CD14-positive monocyte (primary cell): ENCODE measurements at regions not wholly inside any gene's neighbourhood (a gene's known extent, or its start where the extent isn't known, plus 50 kb on each side); places are given as distances from the start of the nearest gene placed in this dataset.

Experiments used
- DNase-seq, 3 donors: peaks; one replicate each; pipeline ENCODE4 v3.0.0-alpha.2; 2011 to 2022
- H2AFZ ChIP-seq: 2 replicates; pipeline ENCODE4 v1.6.0; 2012; ENCODE audit warnings: mild to moderate bottlenecking, low read depth, low read length, inconsistent platforms; ENCODE audit not compliant: insufficient read depth, poor library complexity, severe bottlenecking
- H3K27ac ChIP-seq, 2 donors: 1 replicate in 1 of 2; 2 replicates in 1 of 2; pipeline ENCODE4 v1.5.1; 2012 to 2013; ENCODE audit warnings: low read length in 2 of 2, control low read depth in 1 of 2, inconsistent platforms in 1 of 2, low read depth in 1 of 2, mild to moderate bottlenecking in 1 of 2
- H3K27me3 ChIP-seq, 2 donors: one replicate each; pipeline versions ENCODE4 v1.6.0 to v1.6.1; 2011 to 2013; ENCODE audit warnings: low read length in 2 of 2; ENCODE audit not compliant: control insufficient read depth in 2 of 2, insufficient read depth in 2 of 2
- H3K36me3 ChIP-seq, 2 donors: replicated peaks in 1 of 2; 1 replicate in 1 of 2; 2 replicates in 1 of 2; pipeline versions ENCODE4 v1.5.1 to v1.6.1; 2012 to 2013; ENCODE audit warnings: low read length in 2 of 2, control low read depth in 1 of 2, inconsistent platforms in 1 of 2, mild to moderate bottlenecking in 1 of 2; ENCODE audit not compliant: insufficient read depth in 2 of 2, control insufficient read depth in 1 of 2
- H3K4me1 ChIP-seq, 2 donors: 1 replicate in 1 of 2; 2 replicates in 1 of 2; pipeline versions ENCODE4 v1.5.1 to v1.6.1; 2012 to 2013; ENCODE audit warnings: low read length in 2 of 2, control low read depth in 1 of 2, inconsistent platforms in 1 of 2, mild to moderate bottlenecking in 1 of 2, moderate library complexity in 1 of 2; ENCODE audit not compliant: insufficient read depth in 2 of 2, control insufficient read depth in 1 of 2
- H3K4me2 ChIP-seq: replicated peaks from 2 replicates; pipeline ENCODE3; 2012; ENCODE audit warnings: low read length, moderate library complexity, mild to moderate bottlenecking; ENCODE audit not compliant: poor library complexity, severe bottlenecking; ENCODE audit errors: extremely low read depth
- H3K4me3 ChIP-seq, 3 experiments: fragments of 200-600 bp in 1 of 3; sonication (generic) in 1 of 3; replicated peaks in 1 of 3; 1 replicate in 2 of 3; 2 replicates in 1 of 3; pipeline ENCODE4 v1.5.1; 2011 to 2013; ENCODE audit warnings: low read length in 3 of 3, mild to moderate bottlenecking in 3 of 3, control low read depth in 2 of 3, low read depth in 2 of 3, inconsistent platforms in 1 of 3, moderate library complexity in 1 of 3
- H3K79me2 ChIP-seq: 2 replicates; pipeline ENCODE4 v1.6.0; 2012; ENCODE audit warnings: mild to moderate bottlenecking, control low read depth, inconsistent platforms, low read length, moderate library complexity; ENCODE audit not compliant: insufficient read depth
- H3K9ac ChIP-seq: 2 replicates; pipeline ENCODE4 v1.6.0; 2017; ENCODE audit warnings: low read length, mild to moderate bottlenecking; ENCODE audit not compliant: insufficient read depth, poor library complexity, severe bottlenecking
- H3K9me3 ChIP-seq, 2 donors: replicated peaks in 1 of 2; 1 replicate in 1 of 2; 2 replicates in 1 of 2; pipeline versions ENCODE4 v1.5.1 to v1.6.1; 2012 to 2013; ENCODE audit warnings: low read length in 2 of 2, control low read depth in 1 of 2; ENCODE audit not compliant: control insufficient read depth in 1 of 2, insufficient read depth in 1 of 2
- H4K20me1 ChIP-seq: 2 replicates; pipeline ENCODE4 v1.6.0; 2012; ENCODE audit warnings: mild to moderate bottlenecking, low read length, control low read depth, moderate library complexity; ENCODE audit not compliant: insufficient read depth
- H3K27ac Mint-ChIP-seq, 7 donors: one replicate each; pipeline ENCODE4 v1.8.0; 2020; ENCODE audit warnings: mild to moderate bottlenecking in 7 of 7, mixed read lengths in 7 of 7, moderate library complexity in 6 of 7, inconsistent platforms in 2 of 7
- H3K27me3 Mint-ChIP-seq, 3 donors: one replicate each; pipeline ENCODE4 v1.8.0; 2021 to 2022; ENCODE audit warnings: low read depth in 3 of 3, mild to moderate bottlenecking in 3 of 3, mixed read lengths in 3 of 3, moderate library complexity in 3 of 3, inconsistent platforms in 1 of 3
- H3K36me3 Mint-ChIP-seq, 2 donors: one replicate each; pipeline ENCODE4 v1.8.0; 2020; ENCODE audit warnings: mixed read lengths in 2 of 2, inconsistent platforms in 1 of 2, mild to moderate bottlenecking in 1 of 2
- H3K4me1 Mint-ChIP-seq: one replicate; pipeline ENCODE4 v1.8.0; 2020; ENCODE audit warnings: mild to moderate bottlenecking, mixed read lengths
- H3K4me3 Mint-ChIP-seq, 2 donors: one replicate each; pipeline ENCODE4 v1.8.0; 2020; ENCODE audit warnings: mild to moderate bottlenecking in 2 of 2, mixed read lengths in 2 of 2, moderate library complexity in 1 of 2
- H3K9me3 Mint-ChIP-seq, 7 donors: one replicate each; pipeline ENCODE4 v1.8.0; 2020 to 2022; ENCODE audit warnings: mixed read lengths in 7 of 7, mild to moderate bottlenecking in 6 of 7, moderate library complexity in 6 of 7, inconsistent platforms in 2 of 7
- CTCF ChIP-seq: fragments of 200-600 bp; IDR thresholded peaks from one replicate; pipeline ENCODE4 v1.8.0; 2022; ENCODE audit warnings: antibody characterized with exemption, mild to moderate bottlenecking
- WGBS: methylation state at CpG from one replicate; pipeline ENCODE4 v1.1.5; 2013; ENCODE audit warnings: missing lambda C conversion rate; ENCODE audit not compliant: insufficient coverage; 5-methylcytosine and 5-hydroxymethylcytosine counted together
- intact Hi-C, 2 donors: fragments of 100-400 bp; cut with micrococcal nuclease; formaldehyde crosslinking; loops; one replicate each; pipeline versions ENCODE4 v1.15.0 to v1.15.1; 2023

GRCh38 chr9:80093695-80094094 is 521.9 kb downstream of the TLE4 start:
- Histone ChIP-seq H3K9ac (no peak overlapping the region), H2AFZ (no peak overlapping the region)
- no CpG with 5 or more reads among the region's 1 CpG for WGBS

GRCh38 chr9:80091526-80091925 is 519.8 kb downstream of the TLE4 start:
- no peak overlapping the region for H3K4me3 Mint-ChIP-seq
- no peaks in the 10 kb centered on the region for H3K27me3 ChIP-seq
- no peaks in the 10 kb centered on the region for H3K27me3 Mint-ChIP-seq
- intact Hi-C loops, result no loop called here
- peaks cover 6 to 13% of the 10 kb centered on the region in 2 donors for H3K9me3 ChIP-seq
- no peaks in the 10 kb centered on the region for H3K36me3 Mint-ChIP-seq
- H4K20me1 ChIP-seq, result no peaks in the 10 kb centered on the region
- H3K36me3 ChIP-seq, result no peaks in the 10 kb centered on the region
- no peak overlapping the region for H3K27ac ChIP-seq
- H3K4me3 ChIP-seq, result no peak overlapping the region
- no peak overlapping the region for H3K9ac ChIP-seq
- no peak for DNase-seq
- no peaks in the 10 kb centered on the region for H3K4me1 Mint-ChIP-seq
- no CpG with 5 or more reads among the region's 4 CpGs for WGBS
- no peaks in the 10 kb centered on the region for H3K4me1 ChIP-seq
- H3K4me2 ChIP-seq, result no peak overlapping the region
- no peak overlapping the region for H2AFZ ChIP-seq
- H3K9me3 Mint-ChIP-seq, result peaks cover 4 to 16% (median 7%) of the 10 kb centered on the region in 7 donors
- H3K79me2 ChIP-seq, result no peaks in the 10 kb centered on the region
- TF ChIP-seq CTCF, result no peak
- H3K27ac Mint-ChIP-seq, result no peak overlapping the region

More at GRCh38 chr9:80093695-80094094, 521.9 kb downstream of the TLE4 start:
- DNase-seq, result no peak
- no peak overlapping the region for H3K27ac Mint-ChIP-seq
- Histone ChIP-seq H3K36me3 (no peaks in the 10 kb centered on the region), H3K9me3 (peaks cover 4 to 6% of the 10 kb centered on the region in 2 donors), H4K20me1 (no peaks in the 10 kb centered on the region), H3K79me2 (no peaks in the 10 kb centered on the region), H3K27ac (no peak overlapping the region), H3K4me2 (no peak overlapping the region), H3K27me3 (no peaks in the 10 kb centered on the region), H3K4me1 (no peaks in the 10 kb centered on the region), H3K4me3 (no peak overlapping the region)
- no peaks in the 10 kb centered on the region for H3K27me3 Mint-ChIP-seq
- H3K4me1 Mint-ChIP-seq, result no peaks in the 10 kb centered on the region
- no peaks in the 10 kb centered on the region for H3K36me3 Mint-ChIP-seq
- no peak overlapping the region for H3K4me3 Mint-ChIP-seq
- TF ChIP-seq CTCF, result no peak
- peaks cover 2 to 14% (median 6%) of the 10 kb centered on the region in 7 donors for H3K9me3 Mint-ChIP-seq
- intact Hi-C loops, result no loop called here
